KMS-11 (cell line): ENCODE measurements at regions not wholly inside any gene's neighbourhood (a gene's known extent, or its start where the extent isn't known, plus 50 kb on each side); places are given as distances from the start of the nearest gene placed in this dataset.

ENCODE experiments used
- H2AFZ ChIP-seq: fragments of 200-600 bp; sonication (generic); 2 replicates; pipeline ENCODE4 v1.6.1; 2016; ENCODE audit warnings: antibody characterized with exemption, mixed run types, low read depth
- H3K27ac ChIP-seq: fragments of 200-600 bp; sonication (generic); 2 replicates; pipeline ENCODE4 v1.6.1; 2016; ENCODE audit warnings: mild to moderate bottlenecking, mixed run types
- H3K27me3 ChIP-seq: fragments of 200-600 bp; sonication (generic); 2 replicates; pipeline ENCODE4 v1.6.1; 2017; ENCODE audit warnings: mild to moderate bottlenecking, low read depth, mixed run types, moderate library complexity; ENCODE audit not compliant: insufficient read depth
- H3K36me3 ChIP-seq: fragments of 200-600 bp; sonication (generic); 2 replicates; pipeline ENCODE4 v1.6.1; 2017; ENCODE audit warnings: mild to moderate bottlenecking, mixed run types; ENCODE audit not compliant: insufficient read depth
- H3K4me1 ChIP-seq: fragments of 200-600 bp; sonication (generic); 2 replicates; pipeline ENCODE4 v1.6.1; 2016; ENCODE audit warnings: mild to moderate bottlenecking, low read depth, mixed run types; ENCODE audit not compliant: poor library complexity, severe bottlenecking
- H3K4me2 ChIP-seq: fragments of 200-600 bp; sonication (generic); 2 replicates; pipeline ENCODE4 v1.7.0; 2016; ENCODE audit warnings: mild to moderate bottlenecking, mixed run types
- H3K4me3 ChIP-seq: fragments of 200-600 bp; sonication (generic); IDR thresholded peaks from 2 replicates; pipeline ENCODE4 v1.6.1; 2017; ENCODE audit warnings: low read depth, low read length, mixed read lengths; ENCODE audit not compliant: insufficient read depth
- H3K79me2 ChIP-seq: fragments of 200-600 bp; sonication (generic); 2 replicates; pipeline ENCODE4 v1.6.1; 2016; ENCODE audit warnings: low read depth, mixed run types; ENCODE audit not compliant: insufficient read depth
- H3K9ac ChIP-seq: fragments of 200-600 bp; sonication (generic); 2 replicates; pipeline ENCODE4 v1.6.1; 2016; ENCODE audit warnings: mild to moderate bottlenecking, mixed run types
- H4K20me1 ChIP-seq: fragments of 200-600 bp; sonication (generic); 2 replicates; pipeline ENCODE4 v1.6.1; 2016; ENCODE audit warnings: mild to moderate bottlenecking, mixed run types; ENCODE audit not compliant: insufficient read depth
- CTCF ChIP-seq: fragments of 200-600 bp; sonication (generic); conservative IDR thresholded peaks from 2 replicates; pipeline ENCODE4 v1.6.1; 2017; ENCODE audit warnings: low read depth, mild to moderate bottlenecking, antibody characterized with exemption, low read length, moderate library complexity, mixed read lengths

- no peaks in the 10 kb centered on the region for H3K4me1 ChIP-seq
- no peaks in the 10 kb centered on the region for H3K27me3 ChIP-seq
- H3K4me2 ChIP-seq, result no peak overlapping the region
- no peak overlapping the region for H3K9ac ChIP-seq
- H3K79me2 ChIP-seq, result no peaks in the 10 kb centered on the region
- H3K4me3 ChIP-seq, result no peak overlapping the region
- H4K20me1 ChIP-seq, result no peaks in the 10 kb centered on the region
- no peak overlapping the region for H2AFZ ChIP-seq
- H3K36me3 ChIP-seq, result no peaks in the 10 kb centered on the region
- no peak for TF ChIP-seq CTCF
- no peak overlapping the region for H3K27ac ChIP-seq
Observed at GRCh38 chr3:194854206-194854605, 168.5 kb downstream of the FAM43A start.

GRCh38 chr3:194854659-194855390 lies 169.1 kb downstream of the FAM43A start:
- H3K4me1 ChIP-seq, result no peaks in the 10 kb centered on the region
- no peak overlapping the region for H3K4me3 ChIP-seq
- H3K36me3 ChIP-seq, result no peaks in the 10 kb centered on the region
- H4K20me1 ChIP-seq, result no peaks in the 10 kb centered on the region
- H3K79me2 ChIP-seq, result no peaks in the 10 kb centered on the region
- no peak for TF ChIP-seq CTCF
- no peaks in the 10 kb centered on the region for H3K27me3 ChIP-seq
- H2AFZ ChIP-seq, result no peak overlapping the region
- H3K9ac ChIP-seq, result no peak overlapping the region
- no peak overlapping the region for H3K4me2 ChIP-seq
- H3K27ac ChIP-seq, result no peak overlapping the region

GRCh38 chr3:194856296-194856695 lies 170.6 kb downstream of the FAM43A start:
- no peak overlapping the region for H3K27ac ChIP-seq
- H3K27me3 ChIP-seq, result no peaks in the 10 kb centered on the region
- no peak overlapping the region for H2AFZ ChIP-seq
- no peaks in the 10 kb centered on the region for H3K36me3 ChIP-seq
- no peak for TF ChIP-seq CTCF
- H3K79me2 ChIP-seq, result no peaks in the 10 kb centered on the region
- H3K4me2 ChIP-seq, result no peak overlapping the region
- no peaks in the 10 kb centered on the region for H3K4me1 ChIP-seq
- no peak overlapping the region for H3K4me3 ChIP-seq
- no peak overlapping the region for H3K9ac ChIP-seq
- no peaks in the 10 kb centered on the region for H4K20me1 ChIP-seq

GRCh38 chr3:194857469-194858113 lies 171.9 kb downstream of the FAM43A start:
- H3K27me3 ChIP-seq, result no peaks in the 10 kb centered on the region
- no peak overlapping the region for H3K27ac ChIP-seq
- no peak overlapping the region for H3K4me2 ChIP-seq
- H3K9ac ChIP-seq, result no peak overlapping the region
- H3K4me3 ChIP-seq, result no peak overlapping the region
- no peaks in the 10 kb centered on the region for H3K36me3 ChIP-seq
- H3K79me2 ChIP-seq, result no peaks in the 10 kb centered on the region
- no peak for TF ChIP-seq CTCF
- no peaks in the 10 kb centered on the region for H4K20me1 ChIP-seq
- H3K4me1 ChIP-seq, result no peaks in the 10 kb centered on the region
- H2AFZ ChIP-seq, result no peak overlapping the region
